Chondrocyte (in vitro differentiated cells): ENCODE measurements at regions not wholly inside any gene's neighbourhood (a gene's known extent, or its start where the extent isn't known, plus 50 kb on each side); places are given as distances from the start of the nearest gene placed in this dataset.

Source experiments
- DNase-seq: peaks from one replicate; pipeline ENCODE4 v3.0.0; 2021; ENCODE audit warnings: mixed read lengths, low spot score
- H3K27ac Mint-ChIP-seq: one replicate; pipeline ENCODE4 v1.8.0; 2021; ENCODE audit warnings: mild to moderate bottlenecking, moderate library complexity, mixed read lengths; ENCODE audit not compliant: unreplicated experiment
- H3K27me3 Mint-ChIP-seq: 2 replicates; pipeline ENCODE4 v1.8.0; 2021; ENCODE audit warnings: low read depth, mixed read lengths
- H3K36me3 Mint-ChIP-seq: 2 replicates; pipeline ENCODE4 v1.8.0; 2021; ENCODE audit warnings: low read depth, mixed read lengths
- H3K4me1 Mint-ChIP-seq: 2 replicates; pipeline ENCODE4 v1.8.0; 2021; ENCODE audit warnings: low read depth, mild to moderate bottlenecking, mixed read lengths
- H3K4me3 Mint-ChIP-seq: one replicate; pipeline ENCODE4 v1.8.0; 2021; ENCODE audit warnings: mild to moderate bottlenecking, moderate library complexity, mixed read lengths; ENCODE audit not compliant: unreplicated experiment
- H3K9me3 Mint-ChIP-seq: 2 replicates; pipeline ENCODE4 v1.8.0; 2021; ENCODE audit warnings: low read depth, mixed read lengths
- CTCF ChIP-seq: fragments of 200-600 bp; sonication (generic); IDR thresholded peaks from 2 replicates; pipeline ENCODE4 v1.5.0; 2021; ENCODE audit warnings: antibody characterized with exemption, mild to moderate bottlenecking, moderate library complexity

- TF ChIP-seq CTCF = no peak
- Mint-ChIP-seq H3K4me3 (no peak overlapping the region), H3K27ac (no peak overlapping the region), H3K9me3 (no peaks in the 10 kb centered on the region), H3K4me1 (no peaks in the 10 kb centered on the region), H3K36me3 (no peaks in the 10 kb centered on the region), H3K27me3 (peaks cover 54% of the 10 kb centered on the region)
- DNase-seq = no peak
Measured at GRCh38 chr22:22386602-22387385, 121.7 kb downstream of the ZNF280B start.

- no peaks in the 10 kb centered on the region for H3K4me1 Mint-ChIP-seq
- no peak for DNase-seq
- no peak for TF ChIP-seq CTCF
- H3K36me3 Mint-ChIP-seq = no peaks in the 10 kb centered on the region
- H3K27ac Mint-ChIP-seq = no peak overlapping the region
- H3K27me3 Mint-ChIP-seq = peaks cover 56% of the 10 kb centered on the region
- H3K4me3 Mint-ChIP-seq = no peak overlapping the region
- H3K9me3 Mint-ChIP-seq = peaks cover 4% of the 10 kb centered on the region
Measured at GRCh38 chr22:22387386-22387736, 121.2 kb downstream of the ZNF280B start.

- H3K27ac Mint-ChIP-seq = no peak overlapping the region
- no peaks in the 10 kb centered on the region for H3K4me1 Mint-ChIP-seq
- H3K27me3 Mint-ChIP-seq = peaks cover 53% of the 10 kb centered on the region
- H3K4me3 Mint-ChIP-seq = no peak overlapping the region
- peaks cover 8% of the 10 kb centered on the region for H3K9me3 Mint-ChIP-seq
- H3K36me3 Mint-ChIP-seq = peaks cover 1% of the 10 kb centered on the region
- no peak for DNase-seq
- TF ChIP-seq CTCF = no peak
Measured at GRCh38 chr22:22388090-22388489, 120.5 kb downstream of the ZNF280B start.

- no peak for DNase-seq
- Mint-ChIP-seq H3K27me3 (peaks cover 48% of the 10 kb centered on the region), H3K36me3 (peaks cover 1% of the 10 kb centered on the region), H3K9me3 (peaks cover 8% of the 10 kb centered on the region), H3K4me1 (no peaks in the 10 kb centered on the region), H3K4me3 (no peak overlapping the region), H3K27ac (no peak overlapping the region)
- TF ChIP-seq CTCF = no peak
Measured at GRCh38 chr22:22388494-22388893, 120.0 kb downstream of the ZNF280B start.

GRCh38 chr22:22389467-22389866 is 119.1 kb downstream of the ZNF280B start:
- TF ChIP-seq CTCF = no peak
- H3K27ac Mint-ChIP-seq = no peak overlapping the region

More at GRCh38 chr22:22389467-22389866, 119.1 kb downstream of the ZNF280B start:
- Mint-ChIP-seq H3K27me3 (peaks cover 40% of the 10 kb centered on the region), H3K9me3 (peaks cover 14% of the 10 kb centered on the region), H3K4me3 (no peak overlapping the region), H3K4me1 (no peaks in the 10 kb centered on the region), H3K36me3 (peaks cover 1% of the 10 kb centered on the region)
- DNase-seq = no peak
